K562 (cell line): ENCODE measurements at regions not wholly inside any gene's neighbourhood (a gene's known extent, or its start where the extent isn't known, plus 50 kb on each side); places are given as distances from the start of the nearest gene placed in this dataset.

ENCODE experiments used
- EZH2 ChIP-seq: IDR thresholded peaks from 2 replicates; pipeline ENCODE4 v1.6.1; 2012; ENCODE audit warnings: low read depth, mild to moderate bottlenecking, inconsistent platforms, low read length, borderline replicate concordance
- NR2C2 ChIP-seq, 2 experiments: fragments of 200-800 bp in 1 of 2; sonication (Bioruptor generic) in 1 of 2; sonication (generic) in 1 of 2; formaldehyde crosslinking in 1 of 2; IDR thresholded peaks; 2 replicates each; pipeline versions ENCODE4 v1.6.1 to v1.8.0; 2016 to 2022; ENCODE audit warnings: mild to moderate bottlenecking in 1 of 2, missing compliant biosample characterization in 1 of 2, missing genetic modification characterization in 1 of 2, missing genetic modification reagents in 1 of 2
- SIN3A ChIP-seq, 2 experiments: fragments of 150-350 bp in 1 of 2; IDR thresholded peaks; 2 replicates each; pipeline ENCODE4 v1.6.1; 2011 to 2016; ENCODE audit warnings: borderline replicate concordance in 2 of 2, low read depth in 2 of 2, low read length in 2 of 2, mild to moderate bottlenecking in 2 of 2, moderate library complexity in 2 of 2; ENCODE audit not compliant: control insufficient read depth in 1 of 2
- ZNF217 ChIP-seq: sonication (generic); formaldehyde crosslinking; IDR thresholded peaks from 2 replicates; pipeline ENCODE4 v1.8.0; 2022; ENCODE audit warnings: mild to moderate bottlenecking, missing genetic modification reagents
- ZNF79 ChIP-seq: fragments of 250-450 bp; sonication (Bioruptor Pico); IDR thresholded peaks from 2 replicates; pipeline ENCODE4 v1.4.0; 2020; ENCODE audit warnings: low read depth, mild to moderate bottlenecking, moderate library complexity

DNA sequence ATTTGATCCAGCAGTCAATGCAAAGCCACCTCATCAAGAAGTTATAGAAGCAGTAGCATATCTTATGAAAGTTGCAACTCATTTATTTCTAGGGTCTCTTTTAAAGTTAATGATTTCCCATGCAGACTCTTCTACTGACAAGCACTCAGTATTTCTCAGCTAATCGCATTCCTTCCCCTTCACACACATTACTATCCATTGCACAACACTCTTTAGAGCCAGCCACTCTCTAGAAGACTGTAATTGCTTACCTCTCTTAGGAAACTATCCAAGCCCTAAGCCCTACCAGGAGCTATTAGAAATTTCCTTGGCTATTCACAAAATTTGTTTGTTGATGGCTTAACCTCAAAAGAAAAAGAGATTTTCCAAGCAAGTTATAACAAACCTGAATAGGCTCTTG lies 106.0 kb downstream of the ADAMTS1 start:
- TF ChIP-seq ZNF79 (CRISPR knock-in tag) (no peak), SIN3A (IDR thresholded peaks at IDR 0.05; ENCODE audit: borderline replicate concordance in 2 of 2, control insufficient read depth in 1 of 2, low read depth in 2 of 2, low read length in 2 of 2) (no peak), NR2C2 (CRISPR knock-in tag; IDR thresholded peaks at IDR 0.05) (no peak), NR2C2 (tag; IDR thresholded peaks at IDR 0.05) (no peak), ZNF217 (CRISPR knock-in tag) (no peak), EZH2 (no peak)
